ENCODE measurements at regions not wholly inside any gene's neighbourhood (a gene's known extent, or its start where the extent isn't known, plus 50 kb on each side); places are given as distances from the start of the nearest gene placed in this dataset.

DNA sequence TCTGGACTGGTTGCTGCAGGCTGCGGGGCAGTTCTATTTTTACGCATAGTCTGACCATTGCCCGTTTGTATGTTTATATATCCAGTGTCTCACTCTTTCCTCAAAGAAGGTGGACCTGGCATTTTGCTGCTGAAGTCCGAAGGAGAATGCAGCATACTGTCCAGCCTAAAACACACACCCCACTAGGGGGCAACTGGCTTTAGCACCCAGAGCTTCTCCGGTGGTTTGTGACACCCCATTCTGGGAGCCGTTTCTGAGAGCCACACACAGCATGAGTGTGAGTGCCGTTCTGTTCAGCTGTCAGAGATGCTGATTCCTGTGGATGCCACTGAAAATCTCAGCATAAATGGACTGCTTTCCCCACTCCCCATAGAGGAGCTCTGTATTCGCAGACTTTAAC lies 290.5 kb upstream of the TAS2R1 start:
- no peak for TF ChIP-seq ZBTB7A (tag by site-specific recombination; IDR thresholded peaks at IDR 0.05; ENCODE audit: low read depth)
- TF ChIP-seq ZNF398 (tag by site-specific recombination; IDR thresholded peaks at IDR 0.05): no peak
- TF ChIP-seq CTCF (tag by site-specific recombination; IDR thresholded peaks at IDR 0.05): no peak
- TF ChIP-seq ZFP37 (tag by site-specific recombination; IDR thresholded peaks at IDR 0.05): no peak
- TF ChIP-seq PRDM6 (tag by site-specific recombination; IDR thresholded peaks at IDR 0.05): no peak
- TF ChIP-seq REST (tag by site-specific recombination; IDR thresholded peaks at IDR 0.05): no peak
- TF ChIP-seq ZBTB8A (tag by site-specific recombination; IDR thresholded peaks at IDR 0.05): no peak
- no peak for TF ChIP-seq ZNF324 (tag by site-specific recombination; IDR thresholded peaks at IDR 0.05)
- no peak for TF ChIP-seq RBAK (tag by site-specific recombination; IDR thresholded peaks at IDR 0.05)
- TF ChIP-seq KLF9 (tag by site-specific recombination; IDR thresholded peaks at IDR 0.05; ENCODE audit: low read depth): no peak
- no peak for TF ChIP-seq ZNF707 (tag by site-specific recombination; IDR thresholded peaks at IDR 0.05)
- no peak for TF ChIP-seq ZNF274 (IDR thresholded peaks at IDR 0.05; ENCODE audit: low read length)
- TF ChIP-seq ZNF274 (tag by site-specific recombination; IDR thresholded peaks at IDR 0.05; ENCODE audit: borderline replicate concordance): no peak
- no peak for TF ChIP-seq SALL2 (tag by site-specific recombination; IDR thresholded peaks at IDR 0.05; ENCODE audit: borderline replicate concordance)

Measured in HEK293 (cell line).